Hepatocyte (in vitro differentiated cells): ENCODE measurements at regions not wholly inside any gene's neighbourhood (a gene's known extent, or its start where the extent isn't known, plus 50 kb on each side); places are given as distances from the start of the nearest gene placed in this dataset.

Experiments
- EZH2phosphoT487 ChIP-seq: fragments of 200-600 bp; sonication (generic); IDR thresholded peaks from one replicate; pipeline ENCODE4 v1.6.1; 2018; ENCODE audit warnings: antibody characterized with exemption, mild to moderate bottlenecking, low read depth, moderate library complexity; ENCODE audit not compliant: unreplicated experiment, severe bottlenecking
- TF ChIP-seq, protein P1 (sequence below): fragments of 200-600 bp; sonication (generic); IDR thresholded peaks from 2 replicates; pipeline ENCODE4 v1.5.1; 2016; ENCODE audit warnings: antibody characterized with exemption, mild to moderate bottlenecking; ENCODE audit not compliant: poor library complexity

DNA sequence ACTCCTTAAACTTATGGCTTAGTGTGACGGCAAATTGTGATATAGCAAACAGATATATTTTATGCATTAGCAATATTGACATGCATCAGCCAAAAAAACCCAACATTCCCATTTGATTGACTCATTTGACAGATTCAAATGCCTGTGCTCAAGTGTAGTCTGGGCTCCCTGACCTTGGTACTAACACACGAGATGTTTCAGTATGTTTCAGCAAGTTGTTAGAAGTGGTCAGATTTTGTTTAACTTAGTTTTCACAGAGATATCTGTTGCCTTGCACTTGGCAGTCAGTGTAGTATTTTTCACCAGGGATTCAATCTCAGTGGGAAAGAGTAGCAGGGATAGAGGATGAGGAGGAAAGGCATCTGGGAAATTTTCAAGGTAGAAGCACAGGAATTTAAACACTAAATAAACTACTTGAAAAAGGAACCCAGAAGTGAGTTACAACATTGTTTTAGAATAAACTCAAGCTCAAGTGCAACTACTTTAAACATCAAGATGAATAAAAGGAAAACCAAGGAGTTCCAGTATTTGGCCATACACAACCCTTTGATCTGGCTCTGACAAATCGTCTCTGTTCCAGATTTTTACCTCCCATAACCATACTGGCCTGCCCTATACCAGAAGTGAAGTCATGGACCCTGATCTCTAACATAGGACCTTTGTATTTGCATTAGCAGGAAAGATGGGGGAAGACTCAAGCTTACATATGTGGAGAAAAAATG, 56.5 kb upstream of the BLID start:
- TF ChIP-seq, protein P1, sequence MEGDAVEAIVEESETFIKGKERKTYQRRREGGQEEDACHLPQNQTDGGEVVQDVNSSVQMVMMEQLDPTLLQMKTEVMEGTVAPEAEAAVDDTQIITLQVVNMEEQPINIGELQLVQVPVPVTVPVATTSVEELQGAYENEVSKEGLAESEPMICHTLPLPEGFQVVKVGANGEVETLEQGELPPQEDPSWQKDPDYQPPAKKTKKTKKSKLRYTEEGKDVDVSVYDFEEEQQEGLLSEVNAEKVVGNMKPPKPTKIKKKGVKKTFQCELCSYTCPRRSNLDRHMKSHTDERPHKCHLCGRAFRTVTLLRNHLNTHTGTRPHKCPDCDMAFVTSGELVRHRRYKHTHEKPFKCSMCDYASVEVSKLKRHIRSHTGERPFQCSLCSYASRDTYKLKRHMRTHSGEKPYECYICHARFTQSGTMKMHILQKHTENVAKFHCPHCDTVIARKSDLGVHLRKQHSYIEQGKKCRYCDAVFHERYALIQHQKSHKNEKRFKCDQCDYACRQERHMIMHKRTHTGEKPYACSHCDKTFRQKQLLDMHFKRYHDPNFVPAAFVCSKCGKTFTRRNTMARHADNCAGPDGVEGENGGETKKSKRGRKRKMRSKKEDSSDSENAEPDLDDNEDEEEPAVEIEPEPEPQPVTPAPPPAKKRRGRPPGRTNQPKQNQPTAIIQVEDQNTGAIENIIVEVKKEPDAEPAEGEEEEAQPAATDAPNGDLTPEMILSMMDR, result no peak
- TF ChIP-seq EZH2phosphoT487, result no peak
